Germinal center (tissue), 1 donor: ENCODE measurements at regions not wholly inside any gene's neighbourhood (a gene's known extent, or its start where the extent isn't known, plus 50 kb on each side); places are given as distances from the start of the nearest gene placed in this dataset.

Source experiments
- DNase-seq: peaks from one replicate; pipeline ENCODE4 v3.0.0; 2012; ENCODE audit warnings: mixed read lengths, low spot score

DNA sequence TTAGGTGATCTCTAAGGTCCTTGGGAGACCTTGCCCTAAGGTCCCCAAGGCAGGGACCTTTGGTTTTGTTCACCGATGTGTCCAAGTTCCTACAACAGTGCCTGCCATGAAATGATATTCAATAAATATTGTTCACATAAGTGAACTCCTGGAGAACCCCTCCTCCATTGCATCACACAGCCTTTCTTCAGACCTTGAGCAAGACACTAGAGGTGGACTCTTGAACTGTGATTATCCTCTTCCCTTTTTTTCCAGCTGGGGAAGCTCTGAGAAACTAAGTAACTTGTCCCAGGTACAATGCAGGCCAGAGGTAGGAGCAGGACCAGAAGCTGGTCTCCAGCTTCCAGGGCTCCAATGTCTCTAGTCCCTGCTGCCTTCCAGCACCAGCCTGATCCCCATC lies 76.6 kb upstream of the LMO1 start:
- DNase-seq: no peak

DNA sequence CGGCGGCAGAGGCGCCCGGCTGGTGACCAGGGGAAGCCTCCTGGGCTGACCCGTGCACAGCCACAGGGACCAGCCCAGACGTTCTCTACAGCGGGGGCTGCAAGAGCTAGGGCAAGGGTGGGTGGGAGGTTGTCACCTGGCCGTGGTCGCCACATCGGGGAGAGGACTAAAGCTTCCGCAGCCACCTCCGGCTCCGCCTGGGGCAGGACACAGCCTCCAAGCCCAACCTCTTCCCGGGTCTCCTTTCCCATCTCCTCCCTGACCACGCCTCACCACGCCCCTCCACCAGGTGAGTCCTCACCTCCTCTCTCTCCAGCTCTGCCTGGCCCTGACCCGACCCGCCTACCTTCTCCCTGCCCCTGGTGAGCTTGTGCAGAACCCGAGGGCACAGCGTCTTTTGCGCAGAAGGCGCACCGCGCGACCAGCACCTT lies 75.9 kb upstream of the LMO1 start:
- no peak for DNase-seq

DNA sequence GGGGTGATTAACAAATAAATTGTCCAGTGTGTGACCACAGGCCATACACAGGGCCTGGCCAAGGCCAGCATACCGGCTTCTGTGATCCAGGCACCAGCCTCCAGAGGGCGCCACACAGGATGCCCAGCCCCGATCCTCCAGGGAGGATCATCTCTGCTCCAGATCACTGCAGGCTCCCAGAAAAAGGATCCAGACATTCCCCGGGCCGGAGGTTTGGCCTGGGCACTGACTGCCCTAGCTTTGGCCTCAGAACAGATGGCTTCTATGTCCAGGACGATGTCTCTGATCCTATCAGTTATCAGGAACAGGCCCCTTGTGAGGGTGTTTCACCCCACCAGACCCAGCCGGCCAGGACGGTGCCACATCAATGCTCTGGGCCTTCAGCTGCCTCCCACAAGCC lies 74.5 kb upstream of the LMO1 start:
- DNase-seq: peak; percentile 46

DNA sequence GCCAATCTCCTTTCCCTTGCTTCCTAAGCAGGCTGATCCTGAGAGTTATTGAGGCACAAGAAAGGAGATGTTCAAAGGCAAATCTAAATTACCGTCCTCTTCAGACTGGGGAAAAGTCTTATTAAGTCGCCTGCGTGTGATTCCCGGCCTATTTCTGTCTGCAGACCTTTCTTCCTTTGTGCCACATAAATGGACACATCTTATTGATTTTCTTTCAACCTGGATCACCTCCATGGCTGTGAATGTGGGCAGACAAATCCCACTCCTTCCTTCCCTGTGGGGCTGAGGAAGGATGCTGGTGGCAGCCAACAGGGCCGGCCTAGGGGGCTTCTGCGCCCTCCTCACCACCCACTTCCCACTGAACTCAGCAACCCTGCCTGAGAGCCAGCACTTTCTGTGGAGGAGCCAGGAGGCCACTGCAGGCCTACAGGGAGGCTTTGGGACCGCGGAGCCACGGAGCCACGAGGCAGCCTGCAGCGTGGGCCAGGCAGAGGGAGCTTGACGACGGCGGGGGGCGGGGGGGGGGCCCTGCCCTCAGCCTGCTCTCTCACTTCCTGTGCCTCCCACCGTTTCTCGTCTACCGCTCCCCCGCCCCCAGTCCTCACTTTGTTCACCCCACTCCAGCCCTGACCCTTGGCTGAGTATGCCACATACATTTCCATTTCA lies 73.6 kb upstream of the LMO1 start:
- DNase-seq: no peak

DNA sequence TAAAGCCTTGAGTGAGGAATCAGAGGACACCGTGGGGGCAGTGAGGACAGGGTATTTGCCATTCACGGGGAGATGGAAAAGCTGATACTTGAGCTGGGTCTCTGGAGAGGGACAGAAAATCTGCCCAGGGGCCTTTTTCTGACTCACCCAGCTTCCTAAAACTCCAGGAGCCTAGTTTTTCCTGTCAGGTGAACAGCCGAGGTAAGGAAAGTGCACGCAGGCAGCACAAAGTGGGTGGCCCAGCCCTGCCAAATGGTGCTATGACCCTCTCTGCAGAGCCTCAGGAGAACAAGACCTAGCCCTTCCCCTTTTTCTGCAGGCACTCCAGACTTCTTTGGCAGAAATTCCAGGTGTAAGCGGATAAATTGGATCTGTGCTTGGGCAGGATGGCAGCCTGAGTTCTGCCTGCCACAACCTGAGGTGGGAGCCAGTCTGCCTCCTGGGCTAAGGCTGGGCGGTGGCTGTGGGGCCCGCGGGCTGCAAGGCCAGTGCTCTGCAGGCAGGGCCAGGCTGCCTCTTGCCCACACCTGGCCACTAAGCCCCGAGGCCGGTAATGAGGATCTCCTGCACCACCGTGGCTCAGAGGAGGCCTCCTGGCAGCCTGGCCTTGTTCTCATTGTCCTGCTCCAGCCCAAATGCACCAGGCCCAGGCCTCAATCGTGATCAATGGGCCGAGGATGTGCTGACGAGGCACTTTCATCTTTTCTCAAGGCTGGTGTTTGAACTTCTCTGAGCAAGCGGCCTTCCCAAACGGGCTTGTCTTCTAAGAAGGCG lies 72.9 kb upstream of the LMO1 start:
- no peak for DNase-seq

DNA sequence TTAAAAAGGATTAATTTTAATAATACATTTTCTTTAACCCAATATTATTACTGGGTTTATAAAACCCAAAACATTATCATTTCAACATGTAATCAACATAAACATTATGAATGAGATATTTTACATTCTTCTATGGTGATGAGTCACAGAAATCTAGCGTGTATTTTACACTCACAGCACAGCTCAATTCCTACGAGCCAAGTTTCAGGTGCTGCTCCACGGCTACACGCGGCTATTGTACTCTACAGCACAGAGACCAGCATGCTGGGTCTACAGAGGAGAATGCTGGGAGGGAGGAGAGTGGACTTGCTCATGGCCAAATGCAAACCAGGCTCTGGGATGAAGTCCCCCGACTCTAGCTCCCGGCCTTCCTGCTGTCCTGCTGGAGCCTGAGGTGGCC lies 72.0 kb upstream of the LMO1 start:
- DNase-seq: no peak

DNA sequence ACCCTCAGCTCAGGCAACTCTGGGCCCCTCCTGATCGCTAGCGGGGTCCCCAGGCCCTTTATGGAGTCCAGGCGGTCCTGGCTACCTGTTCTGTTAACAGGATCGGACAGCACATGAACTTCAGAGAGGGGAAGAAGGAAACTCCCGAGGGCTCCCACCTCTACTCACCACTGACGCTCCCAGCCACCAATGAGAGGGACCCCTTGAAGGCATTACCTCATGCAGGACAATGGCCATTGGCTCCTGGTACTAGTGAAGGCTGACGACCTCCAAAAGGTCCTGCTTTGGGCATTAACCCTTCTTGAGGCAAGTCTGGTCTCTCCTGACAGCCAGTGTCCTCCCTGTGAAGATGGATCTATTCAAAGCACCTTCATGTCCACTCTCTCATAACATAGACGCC lies 71.5 kb upstream of the LMO1 start:
- DNase-seq: no peak

DNA sequence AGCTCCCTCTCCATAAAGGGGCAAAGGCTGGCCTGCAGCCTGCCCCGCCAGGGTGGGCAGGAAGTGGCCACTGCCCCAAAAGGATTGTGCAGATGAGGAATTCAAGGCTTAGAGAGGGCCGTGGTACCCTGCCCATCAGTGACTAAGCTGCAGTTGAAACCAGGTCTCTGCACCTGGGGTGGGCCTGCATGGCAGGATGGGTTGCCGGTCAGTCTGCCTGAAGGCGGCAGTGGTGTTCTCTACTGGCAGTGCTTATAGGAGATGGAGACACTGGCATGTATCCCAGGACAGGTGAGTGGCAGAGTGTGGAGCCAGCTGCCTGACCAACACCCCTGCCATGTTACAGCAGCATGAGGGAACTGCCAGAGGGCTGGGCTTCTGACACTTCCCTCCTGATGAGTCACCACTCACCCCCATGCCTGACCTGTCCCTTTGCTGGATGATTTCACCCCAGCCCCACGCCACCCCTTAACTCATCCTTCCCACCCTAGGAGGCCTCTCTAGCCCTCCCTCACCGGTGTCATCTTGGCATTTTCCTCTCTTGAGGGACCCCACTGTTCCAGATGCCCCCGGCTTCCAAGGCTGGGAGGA lies 70.2 kb upstream of the LMO1 start:
- no peak for DNase-seq

DNA sequence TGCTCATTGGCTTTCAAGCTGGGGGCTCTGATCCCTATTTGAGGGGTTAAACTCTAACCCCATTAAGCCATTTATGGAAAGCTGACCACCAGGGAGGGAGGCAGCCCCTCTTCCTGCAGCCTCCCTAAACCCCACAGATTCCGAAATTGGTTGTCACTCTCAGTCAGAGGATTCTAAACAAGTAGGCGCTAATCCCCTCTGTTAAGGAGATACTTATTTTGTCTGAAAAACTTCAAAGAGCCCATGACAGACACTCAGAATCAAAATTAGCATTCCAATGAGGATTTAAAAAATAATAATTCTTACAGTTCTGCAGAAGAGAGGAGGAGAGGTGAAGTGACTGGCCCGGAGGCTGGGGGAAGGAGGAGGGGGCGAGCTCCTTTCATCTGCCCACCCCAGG lies 69.7 kb upstream of the LMO1 start:
- no peak for DNase-seq

DNA sequence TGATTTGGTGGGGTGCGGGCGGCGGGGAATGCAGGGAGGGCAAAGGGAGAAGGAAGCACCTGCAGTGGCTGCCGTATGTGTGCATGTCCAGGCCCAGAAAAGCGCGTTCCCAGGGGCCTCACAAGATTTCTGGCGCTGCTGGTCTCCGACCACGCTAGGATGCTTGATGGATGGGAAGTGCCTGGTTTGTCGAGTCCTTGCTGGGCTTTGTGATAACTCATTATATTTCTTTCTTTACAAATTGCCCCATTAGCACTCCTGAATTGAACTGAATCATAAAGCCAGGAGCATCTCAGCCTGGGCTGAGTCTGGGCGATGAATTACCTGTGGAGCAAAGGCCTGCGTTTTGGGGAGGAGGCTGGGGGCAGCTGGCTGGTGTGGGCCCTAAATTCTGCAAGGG lies 69.2 kb upstream of the LMO1 start:
- no peak for DNase-seq

DNA sequence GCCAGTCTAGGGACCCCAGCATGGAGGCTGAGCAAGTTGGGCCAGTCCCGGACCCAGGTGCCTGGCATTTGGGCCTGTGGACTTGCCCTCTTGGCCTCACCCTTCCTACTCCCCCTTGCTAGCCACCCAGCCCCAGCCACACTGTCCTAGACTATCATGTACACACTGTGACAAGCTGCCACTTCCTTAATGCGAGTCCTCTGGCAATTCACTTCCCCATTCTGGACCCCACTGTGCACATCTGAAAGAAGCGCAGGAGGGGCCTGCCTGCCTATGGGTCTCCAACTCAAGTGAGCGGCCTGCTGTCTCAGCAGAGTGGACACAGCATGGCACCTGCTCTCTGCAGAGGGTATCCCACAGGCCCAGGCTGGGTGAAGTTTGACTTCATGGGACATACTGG lies 68.5 kb upstream of the LMO1 start:
- DNase-seq: peak; percentile 36

DNA sequence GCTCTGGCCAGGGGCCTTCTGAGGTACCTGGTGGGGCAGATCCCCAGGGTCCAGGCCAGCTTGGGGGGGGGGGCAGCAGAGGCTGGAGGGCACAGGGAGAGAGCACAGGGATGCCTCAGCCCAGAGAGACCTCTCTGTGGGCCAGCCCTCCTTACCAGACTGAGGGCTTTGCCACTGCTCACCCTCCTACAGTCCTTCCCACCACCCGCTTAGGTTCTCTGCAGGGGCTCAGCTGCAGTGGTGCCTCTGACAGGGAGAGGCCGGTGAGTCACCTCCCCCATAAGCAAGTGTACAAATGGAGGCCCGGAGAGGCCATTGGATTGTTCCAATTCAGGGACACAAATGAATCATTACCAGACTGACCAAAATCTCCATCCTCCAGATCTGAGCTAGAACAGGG lies 68.1 kb upstream of the LMO1 start:
- DNase-seq: no peak

DNA sequence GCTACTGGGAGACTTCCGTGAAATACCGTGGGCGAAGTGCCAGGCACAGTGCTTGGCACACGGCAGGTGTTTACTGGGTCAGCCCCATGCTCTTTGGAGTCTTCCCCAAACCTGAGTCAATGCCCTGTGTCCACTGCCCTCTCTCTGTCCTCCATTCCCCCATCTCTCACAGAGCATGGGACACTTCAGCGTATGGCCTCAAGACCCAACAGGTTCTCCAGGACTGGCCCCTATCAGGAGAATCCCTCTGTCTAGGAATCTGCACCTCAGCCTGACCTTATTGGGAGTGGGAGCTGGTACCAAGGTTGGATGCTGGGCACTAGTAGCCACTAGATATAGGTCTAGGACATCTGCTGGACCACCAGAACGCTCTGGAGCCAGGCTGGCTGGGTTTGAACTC lies 67.2 kb upstream of the LMO1 start:
- no peak for DNase-seq

DNA sequence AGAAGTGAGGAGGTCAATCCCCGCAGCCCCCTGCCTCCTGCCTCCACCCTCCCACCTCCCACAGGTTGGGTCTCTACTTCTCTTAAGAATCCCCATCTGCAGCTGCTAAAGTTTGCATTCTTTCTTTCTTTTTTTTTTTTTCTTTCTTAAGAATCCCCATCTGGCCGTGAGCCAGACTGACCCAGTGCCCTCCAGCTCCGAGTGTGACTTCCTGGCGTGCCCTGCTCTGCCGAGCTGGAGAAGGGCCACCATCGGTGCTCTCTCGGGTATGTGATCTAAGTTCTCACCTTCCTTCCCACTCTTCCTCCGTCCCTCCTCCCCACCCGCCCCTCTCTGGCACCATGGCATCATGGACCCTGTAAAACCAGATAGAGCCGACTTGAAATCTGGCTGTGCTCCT lies 66.7 kb upstream of the LMO1 start:
- DNase-seq: no peak

DNA sequence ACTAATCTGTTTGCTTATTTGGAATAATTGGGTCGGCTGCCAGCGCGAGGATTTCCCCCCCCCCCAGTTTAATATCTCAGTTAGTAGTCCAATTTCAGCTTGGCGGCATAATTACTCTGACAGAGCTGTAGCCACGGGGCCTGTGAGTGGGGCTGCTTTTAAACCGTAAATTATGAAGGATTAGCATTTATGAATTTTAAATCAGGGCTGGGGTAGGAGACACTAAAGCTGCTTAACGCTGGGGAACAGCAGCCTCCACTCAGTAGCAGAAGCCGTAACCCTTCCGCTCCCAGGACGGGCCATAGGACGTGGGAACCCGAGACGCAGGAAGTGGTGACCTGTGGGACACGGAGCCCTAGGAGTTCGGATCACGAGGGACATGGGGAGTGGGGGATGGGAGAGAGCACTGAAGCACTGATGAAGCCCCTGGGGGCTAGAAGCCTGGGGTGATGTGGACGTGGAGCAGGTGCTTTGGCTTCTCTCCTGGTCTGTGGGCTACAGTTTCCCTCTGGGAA lies 66.2 kb upstream of the LMO1 start:
- no peak for DNase-seq

DNA sequence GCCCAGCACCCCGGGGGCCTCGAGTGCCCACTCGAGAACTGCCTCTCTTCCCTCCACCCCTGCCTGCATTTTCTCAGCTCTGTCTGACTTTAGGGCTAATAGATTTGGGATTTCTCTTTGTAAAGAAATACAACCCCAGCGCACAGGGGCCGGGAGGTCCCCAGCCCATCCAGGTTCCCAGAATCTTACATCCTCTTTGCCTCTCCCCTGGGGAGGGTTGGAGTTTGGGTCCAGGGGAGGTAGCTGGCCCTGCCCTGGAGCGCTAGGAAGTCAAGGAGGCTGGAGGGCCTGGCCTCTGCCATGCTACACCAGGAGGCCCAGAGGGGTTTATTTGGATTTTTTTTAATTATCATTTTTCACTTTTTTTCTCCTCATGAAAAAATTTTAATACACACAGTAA lies 65.7 kb upstream of the LMO1 start:
- no peak for DNase-seq

DNA sequence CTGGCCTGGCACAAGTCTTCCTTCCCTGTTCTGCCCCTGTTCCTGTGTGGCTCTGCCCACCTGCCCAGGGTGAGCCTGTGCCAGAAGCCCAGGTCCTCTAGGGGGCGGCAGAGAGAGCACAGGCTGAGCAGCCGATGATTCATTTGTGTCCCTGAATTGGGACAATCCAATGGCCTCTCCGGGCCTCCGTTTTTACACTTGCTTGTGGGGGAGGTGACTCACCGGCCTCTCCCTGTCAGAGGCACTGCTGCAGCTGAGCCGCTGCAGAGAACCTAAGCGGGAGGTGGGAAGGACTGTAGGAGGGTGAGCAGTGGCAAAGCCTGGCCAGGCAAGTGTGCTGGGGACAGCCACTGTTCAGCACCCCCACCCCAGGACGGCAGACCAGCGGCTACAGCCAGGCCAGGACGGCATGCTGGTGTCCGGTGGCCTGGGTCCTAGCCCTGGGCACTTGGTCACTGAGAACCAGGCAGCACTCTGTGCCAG lies 65.2 kb upstream of the LMO1 start:
- peak; percentile 74 for DNase-seq

DNA sequence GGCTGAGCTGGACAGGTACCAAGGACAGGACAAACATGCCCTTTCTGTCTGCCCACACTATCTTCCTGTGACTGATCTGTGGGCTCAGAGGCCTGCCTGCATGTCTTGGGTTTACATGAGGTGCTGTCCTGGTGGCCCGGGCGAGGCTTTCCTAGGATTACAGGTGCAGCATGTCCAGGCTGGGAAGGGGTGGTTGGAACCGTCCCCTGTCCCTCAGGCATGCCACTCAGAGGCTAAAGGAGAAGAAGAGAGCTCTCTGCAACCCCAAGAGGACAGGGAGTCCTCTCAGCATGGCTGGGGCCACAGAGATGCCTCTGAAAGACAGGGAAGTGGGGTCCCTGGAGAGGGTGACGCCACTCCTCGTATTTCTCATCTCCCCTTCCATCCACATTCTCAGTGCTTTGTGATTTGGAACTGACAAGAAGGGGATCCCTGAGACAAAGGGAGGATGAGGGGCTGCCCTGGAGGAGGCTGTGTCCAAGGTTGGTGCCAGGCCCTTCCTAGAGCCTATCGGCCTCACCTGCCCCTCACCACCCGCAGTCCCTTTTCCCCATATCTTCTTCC lies 64.6 kb upstream of the LMO1 start:
- DNase-seq: no peak

DNA sequence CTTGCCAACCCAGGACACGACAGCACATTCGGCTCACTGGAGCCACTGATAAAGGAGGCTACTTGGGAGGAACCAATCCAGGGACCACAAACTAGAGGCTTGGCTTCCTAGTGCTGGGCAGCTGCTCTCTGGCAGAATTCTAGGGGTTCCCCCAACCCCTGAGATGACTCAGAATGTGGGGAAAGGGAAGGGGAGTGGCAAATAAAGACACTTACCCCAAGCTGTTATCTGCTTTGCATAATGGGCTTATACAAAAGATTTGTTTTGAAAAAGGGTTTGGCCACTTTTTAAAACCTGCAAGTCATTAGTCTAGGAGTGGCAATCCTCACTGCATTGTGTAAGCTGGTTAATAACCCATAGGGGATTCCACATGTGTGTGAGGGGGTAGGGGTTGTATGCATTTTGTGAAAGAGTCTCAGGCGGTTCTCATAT lies 64.1 kb upstream of the LMO1 start:
- no peak for DNase-seq

DNA sequence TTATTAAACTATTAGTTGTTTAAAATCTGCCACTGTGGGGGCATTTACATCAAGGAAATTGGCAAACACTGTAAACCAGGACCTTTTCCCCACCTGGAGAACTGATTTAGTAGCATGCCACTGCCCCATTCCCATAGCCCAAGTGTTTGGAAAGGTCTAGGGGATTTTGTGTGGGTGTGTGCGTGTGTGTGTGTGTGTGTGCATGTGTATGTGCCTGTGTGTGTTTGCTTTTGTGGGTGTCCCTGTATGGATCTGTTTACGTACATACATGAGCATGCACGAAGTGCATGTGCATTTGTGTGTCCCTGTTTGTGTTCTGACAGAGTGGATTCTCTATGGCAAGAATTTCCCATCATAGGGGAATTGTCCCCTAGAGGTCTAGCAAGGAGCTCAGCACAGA lies 62.7 kb upstream of the LMO1 start:
- no peak for DNase-seq

DNA sequence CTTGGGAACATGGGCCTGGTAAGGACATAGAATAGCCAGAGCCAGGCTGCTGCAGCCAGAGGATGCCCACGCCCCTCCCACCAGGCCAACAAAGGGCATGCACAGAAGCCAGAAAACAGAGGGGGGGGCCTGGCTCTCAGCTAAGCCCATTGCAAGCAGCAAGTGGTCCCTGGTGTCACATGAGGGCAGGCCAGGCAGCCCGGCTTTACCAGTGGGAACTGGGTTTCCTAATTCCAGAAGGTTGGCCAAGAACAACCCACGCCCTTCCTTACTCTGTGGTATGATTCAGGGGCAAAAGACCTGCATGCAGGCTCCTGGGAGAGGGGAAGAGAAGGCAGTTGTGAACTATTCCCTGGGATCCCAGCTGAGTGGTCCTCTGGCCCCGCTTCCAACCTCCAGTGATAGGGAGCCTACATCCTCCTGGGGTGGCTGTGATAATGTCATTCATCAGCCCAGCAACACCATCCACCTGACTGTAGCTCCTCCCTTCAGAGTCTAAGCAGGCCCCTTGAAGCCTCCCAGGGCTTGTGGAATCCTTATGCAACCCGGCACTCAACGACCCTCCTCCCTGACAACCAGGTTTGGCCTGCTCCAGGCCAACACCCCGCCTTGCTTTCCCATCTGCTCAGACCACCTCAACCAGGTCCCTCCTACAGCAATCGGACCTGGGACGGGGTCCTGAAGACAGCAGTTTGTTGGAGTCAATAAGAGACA lies 62.1 kb upstream of the LMO1 start:
- no peak for DNase-seq
